Thyroid gland (tissue), 4 donors: ENCODE measurements at regions not wholly inside any gene's neighbourhood (a gene's known extent, or its start where the extent isn't known, plus 50 kb on each side); places are given as distances from the start of the nearest gene placed in this dataset.

Source experiments
- POLR2A ChIP-seq, 2 donors: fragments of 450-650 bp; IDR thresholded peaks; one replicate each; pipeline ENCODE4 v1.6.1; 2017; ENCODE audit warnings: antibody characterized with exemption in 2 of 2, mild to moderate bottlenecking in 2 of 2, moderate library complexity in 1 of 2
- TF ChIP-seq, protein P1 (sequence below), 6 experiments: fragments of 200-600 bp in 3 of 6; fragments of 450-650 bp in 3 of 6; sonication (generic) in 3 of 6; IDR thresholded peaks; one replicate each; pipeline ENCODE4 v1.5.1; 2016 to 2019; ENCODE audit warnings: antibody characterized with exemption in 6 of 6, mild to moderate bottlenecking in 2 of 6, inconsistent platforms in 1 of 6, moderate library complexity in 1 of 6

DNA sequence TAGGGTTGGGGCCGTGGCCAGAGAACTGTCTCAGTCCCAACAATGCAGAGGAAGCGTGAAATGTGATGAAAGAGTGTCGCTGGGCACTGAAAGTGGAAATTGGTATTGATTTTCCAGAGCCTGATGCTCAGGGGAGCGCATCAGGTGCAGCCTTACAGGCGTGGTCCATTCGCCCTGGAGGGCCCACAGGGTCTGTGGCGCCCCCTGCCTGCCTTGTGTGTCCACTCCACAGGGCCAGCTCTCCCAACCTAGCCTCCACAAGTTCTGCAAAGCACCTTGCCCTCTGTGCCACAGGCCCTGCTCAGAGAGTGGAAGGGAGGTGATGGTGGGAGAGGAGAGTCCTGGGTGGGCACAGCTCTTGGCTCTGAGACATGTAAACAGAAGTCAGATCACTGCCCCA lies 54.9 kb upstream of the LMO1 start:
- no peak for TF ChIP-seq POLR2A (IDR thresholded peaks at IDR 0.05)
- TF ChIP-seq, protein P1, sequence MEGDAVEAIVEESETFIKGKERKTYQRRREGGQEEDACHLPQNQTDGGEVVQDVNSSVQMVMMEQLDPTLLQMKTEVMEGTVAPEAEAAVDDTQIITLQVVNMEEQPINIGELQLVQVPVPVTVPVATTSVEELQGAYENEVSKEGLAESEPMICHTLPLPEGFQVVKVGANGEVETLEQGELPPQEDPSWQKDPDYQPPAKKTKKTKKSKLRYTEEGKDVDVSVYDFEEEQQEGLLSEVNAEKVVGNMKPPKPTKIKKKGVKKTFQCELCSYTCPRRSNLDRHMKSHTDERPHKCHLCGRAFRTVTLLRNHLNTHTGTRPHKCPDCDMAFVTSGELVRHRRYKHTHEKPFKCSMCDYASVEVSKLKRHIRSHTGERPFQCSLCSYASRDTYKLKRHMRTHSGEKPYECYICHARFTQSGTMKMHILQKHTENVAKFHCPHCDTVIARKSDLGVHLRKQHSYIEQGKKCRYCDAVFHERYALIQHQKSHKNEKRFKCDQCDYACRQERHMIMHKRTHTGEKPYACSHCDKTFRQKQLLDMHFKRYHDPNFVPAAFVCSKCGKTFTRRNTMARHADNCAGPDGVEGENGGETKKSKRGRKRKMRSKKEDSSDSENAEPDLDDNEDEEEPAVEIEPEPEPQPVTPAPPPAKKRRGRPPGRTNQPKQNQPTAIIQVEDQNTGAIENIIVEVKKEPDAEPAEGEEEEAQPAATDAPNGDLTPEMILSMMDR (IDR thresholded peaks at IDR 0.05) = peak in 1 of 6 experiments; percentile 10
